HepG2 (cell line): ENCODE measurements at regions not wholly inside any gene's neighbourhood (a gene's known extent, or its start where the extent isn't known, plus 50 kb on each side); places are given as distances from the start of the nearest gene placed in this dataset.

Experiments used
- ATAC-seq: fragments of 200-7000 bp; cut with Tn5 transposase; 3 replicates; pipeline ENCODE4 v1.9.1; 2020; ENCODE audit warnings: mild to moderate bottlenecking, moderate library complexity
- BruUV-seq: library from RNA; stranded (reverse); fragments of 400-500 nt; replicated peaks from 2 replicates; lab custom pipeline; 2021; lab: Mats Ljungman, UMichigan
- CTCF ChIA-PET: fragments of 300-600 bp; formaldehyde crosslinking; extraction: SDS; loops from one replicate; lab custom pipeline; 2021; ENCODE audit warnings: low total read pairs, inconsistent platforms, low intra/inter-chr PET ratio; lab: Yijun Ruan, JAX
- POLR2A ChIA-PET: fragments of 350-600 bp; sonication (Branson Sonifier 250); formaldehyde crosslinking; loops from one replicate; lab custom pipeline; 2020; ENCODE audit warnings: antibody characterized with exemption, inconsistent platforms; lab: Yijun Ruan, JAX
- DNase-seq: peaks from one replicate; pipeline ENCODE4 v3.0.0-alpha.2; 2015; ENCODE audit warnings: low spot score
- FAIRE-seq: peaks from 3 replicates; lab custom pipeline; 2011; peaks lifted over from hg19 to GRCh38; lab: Jason Lieb, UNC
- H2AFZ ChIP-seq: one replicate; pipeline ENCODE4 v1.6.1; 2011; ENCODE audit warnings: low read length, inconsistent platforms
- H3K27ac ChIP-seq: fragments of 300-600 bp; 3 replicates; pipeline ENCODE4 v1.8.0; 2011; ENCODE audit warnings: mixed run types, mild to moderate bottlenecking, mixed read lengths, low read length, inconsistent platforms; ENCODE audit not compliant: insufficient read depth; ENCODE audit errors: extremely low read length
- H3K27me3 ChIP-seq, 2 experiments: fragments of 200-600 bp in 1 of 2; 2 replicates in 1 of 2; 3 replicates in 1 of 2; pipeline versions ENCODE4 v1.6.0 to v1.8.0; 2011; ENCODE audit warnings: low read length in 2 of 2, mild to moderate bottlenecking in 2 of 2, moderate library complexity in 2 of 2, inconsistent platforms in 1 of 2; ENCODE audit not compliant: insufficient read depth in 2 of 2, control insufficient read depth in 1 of 2
- H3K36me3 ChIP-seq, 2 experiments: fragments of 200-600 bp in 1 of 2; replicated peaks in 1 of 2; 2 replicates in 1 of 2; 3 replicates in 1 of 2; pipeline versions ENCODE4 v1.5.1 to v1.8.0; 2011; ENCODE audit warnings: low read length in 2 of 2, inconsistent platforms in 1 of 2; ENCODE audit not compliant: insufficient read depth in 2 of 2, control insufficient read depth in 1 of 2
- H3K4me1 ChIP-seq: 2 replicates; pipeline ENCODE4 v1.5.1; 2012; ENCODE audit warnings: low read length, inconsistent platforms; ENCODE audit not compliant: insufficient read depth
- H3K4me2 ChIP-seq: 2 replicates; pipeline ENCODE4 v1.6.0; 2011; ENCODE audit warnings: low read depth, low read length, inconsistent platforms
- H3K4me3 ChIP-seq, 3 experiments: fragments of 200-600 bp in 1 of 3; sonication (generic), shearing (Covaris generic) in 1 of 3; replicated peaks in 1 of 3; 2 replicates each; pipeline ENCODE4 v1.5.1; 2011 to 2016; ENCODE audit warnings: low read length in 3 of 3, inconsistent platforms in 2 of 3, low read depth in 2 of 3, mild to moderate bottlenecking in 2 of 3, control low read depth in 1 of 3, mixed read lengths in 1 of 3; ENCODE audit not compliant: insufficient read depth in 1 of 3
- H3K79me2 ChIP-seq: one replicate; pipeline ENCODE4 v1.6.1; 2011; ENCODE audit warnings: low read length, inconsistent platforms; ENCODE audit not compliant: insufficient read depth
- H3K9ac ChIP-seq: 2 replicates; pipeline ENCODE4 v1.6.0; 2011; ENCODE audit warnings: mild to moderate bottlenecking, low read depth, low read length, inconsistent platforms; ENCODE audit not compliant: insufficient read depth
- H3K9me3 ChIP-seq: 2 replicates; pipeline ENCODE4 v1.5.1; 2012; ENCODE audit warnings: mild to moderate bottlenecking, low read length
- H4K20me1 ChIP-seq: 2 replicates; pipeline ENCODE4 v1.6.0; 2011; ENCODE audit warnings: inconsistent platforms, mild to moderate bottlenecking, low read length, moderate library complexity; ENCODE audit not compliant: insufficient read depth
- NFE2 ChIP-seq: sonication (generic); formaldehyde crosslinking; IDR thresholded peaks from 2 replicates; pipeline ENCODE4 v1.4.0; 2020; ENCODE audit warnings: missing genetic modification reagents
- NFIC ChIP-seq: IDR thresholded peaks from 2 replicates; pipeline ENCODE4 v1.6.1; 2012; ENCODE audit warnings: mild to moderate bottlenecking, low read length, inconsistent platforms
- PCBP1 ChIP-seq: fragments of 200-400 bp; formaldehyde crosslinking; IDR thresholded peaks from 2 replicates; pipeline ENCODE4 v1.6.1; 2017; ENCODE audit warnings: mild to moderate bottlenecking, low read depth, low read length, borderline replicate concordance
- ZIK1 ChIP-seq: sonication (generic); formaldehyde crosslinking; IDR thresholded peaks from 2 replicates; pipeline ENCODE4 v1.5.0; 2020; ENCODE audit warnings: mild to moderate bottlenecking, low read depth, missing genetic modification reagents, borderline replicate concordance
- ZNF17 ChIP-seq: sonication (generic); formaldehyde crosslinking; IDR thresholded peaks from 2 replicates; pipeline ENCODE4 v1.5.0; 2020; ENCODE audit warnings: mild to moderate bottlenecking, missing genetic modification reagents
- ZNF446 ChIP-seq: sonication (generic); formaldehyde crosslinking; IDR thresholded peaks from 2 replicates; pipeline ENCODE4 v1.5.0; 2020; ENCODE audit warnings: mild to moderate bottlenecking, missing genetic modification reagents
- ZNF687 ChIP-seq: sonication (generic); formaldehyde crosslinking; IDR thresholded peaks from 2 replicates; pipeline ENCODE4 v1.5.1; 2020; ENCODE audit warnings: mild to moderate bottlenecking, missing genetic modification reagents, moderate library complexity
- ZSCAN25 ChIP-seq: sonication (generic); formaldehyde crosslinking; IDR thresholded peaks from 2 replicates; pipeline ENCODE4 v1.8.0; 2022; ENCODE audit warnings: mild to moderate bottlenecking, missing genetic modification reagents
- WGBS: methylation state at CpG from one replicate; pipeline ENCODE4 v1.1.6; 2017; ENCODE audit warnings: low lambda C conversion rate; 5-methylcytosine and 5-hydroxymethylcytosine counted together
- in situ Hi-C: cut with HindIII; loops from 2 replicates; pipeline ENCODE4 v1.10.0; 2017; ENCODE audit warnings: low pct_unique_long_range_greater_than_20kb; ENCODE audit not compliant: extremely low pct_ligation_motif_present
- intact Hi-C: fragments of 100-400 bp; cut with micrococcal nuclease; formaldehyde crosslinking; loops from one replicate; pipeline ENCODE4 v1.10.0; 2022; ENCODE audit not compliant: unreplicated experiment
- TF ChIP-seq, protein P1 (sequence below): sonication (generic); formaldehyde crosslinking; IDR thresholded peaks from 2 replicates; pipeline ENCODE4 v1.4.0; 2020; ENCODE audit warnings: missing genetic modification reagents
- TF ChIP-seq, protein P2 (sequence below), 2 experiments: fragments of 450-650 bp in 1 of 2; sonication (generic) in 1 of 2; formaldehyde crosslinking in 1 of 2; IDR thresholded peaks; 2 replicates each; pipeline versions ENCODE4 v1.6.1 to v1.8.0; 2016 to 2022; ENCODE audit warnings: antibody characterized with exemption in 1 of 2, mild to moderate bottlenecking in 1 of 2, missing genetic modification reagents in 1 of 2

DNA sequence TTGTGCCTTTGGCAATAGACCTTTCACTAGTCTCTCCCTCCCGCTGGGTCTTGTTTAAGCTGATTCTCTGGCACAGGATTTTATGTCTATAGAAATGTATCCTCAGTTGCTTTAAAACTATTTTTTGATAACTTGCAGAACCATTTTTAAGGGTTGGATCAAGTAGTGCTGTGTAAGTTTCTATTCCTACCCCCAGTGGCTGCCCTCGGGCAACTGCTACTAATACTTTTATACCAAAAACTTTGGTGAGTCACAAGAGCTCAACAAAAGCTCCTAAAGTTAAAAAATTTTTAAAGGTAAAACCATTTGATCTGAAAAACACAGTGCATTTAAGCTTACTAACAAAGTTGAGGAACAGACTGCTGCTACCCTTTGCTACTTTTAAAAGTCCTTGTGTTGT, 1460.6 kb upstream of the PCDH7 start:
- no peaks in the 10 kb centered on the region for H4K20me1 ChIP-seq
- H3K9me3 ChIP-seq = peaks cover 75% of the 10 kb centered on the region
- no peaks in the 10 kb centered on the region for H3K36me3 ChIP-seq
- no peak for FAIRE-seq
- no peak overlapping the region for H3K27ac ChIP-seq
- ChIA-PET CTCF (no interaction called here), POLR2A (no interaction called here)
- DNase-seq = no peak
- in situ Hi-C loops = no loop called here
- no peak overlapping the region for H2AFZ ChIP-seq
- intact Hi-C loops = no loop called here
- BruUV-seq = no TSS peak
- H3K27me3 ChIP-seq = no peaks in the 10 kb centered on the region
- ATAC-seq = no peak
- no peaks in the 10 kb centered on the region for H3K4me1 ChIP-seq
- H3K9ac ChIP-seq = no peak overlapping the region
- no peak overlapping the region for H3K4me3 ChIP-seq
- no peaks in the 10 kb centered on the region for H3K79me2 ChIP-seq
- WGBS = 17% methylated on average over 2 of the region's 2 CpGs
- no peak overlapping the region for H3K4me2 ChIP-seq
- TF ChIP-seq, protein P1, sequence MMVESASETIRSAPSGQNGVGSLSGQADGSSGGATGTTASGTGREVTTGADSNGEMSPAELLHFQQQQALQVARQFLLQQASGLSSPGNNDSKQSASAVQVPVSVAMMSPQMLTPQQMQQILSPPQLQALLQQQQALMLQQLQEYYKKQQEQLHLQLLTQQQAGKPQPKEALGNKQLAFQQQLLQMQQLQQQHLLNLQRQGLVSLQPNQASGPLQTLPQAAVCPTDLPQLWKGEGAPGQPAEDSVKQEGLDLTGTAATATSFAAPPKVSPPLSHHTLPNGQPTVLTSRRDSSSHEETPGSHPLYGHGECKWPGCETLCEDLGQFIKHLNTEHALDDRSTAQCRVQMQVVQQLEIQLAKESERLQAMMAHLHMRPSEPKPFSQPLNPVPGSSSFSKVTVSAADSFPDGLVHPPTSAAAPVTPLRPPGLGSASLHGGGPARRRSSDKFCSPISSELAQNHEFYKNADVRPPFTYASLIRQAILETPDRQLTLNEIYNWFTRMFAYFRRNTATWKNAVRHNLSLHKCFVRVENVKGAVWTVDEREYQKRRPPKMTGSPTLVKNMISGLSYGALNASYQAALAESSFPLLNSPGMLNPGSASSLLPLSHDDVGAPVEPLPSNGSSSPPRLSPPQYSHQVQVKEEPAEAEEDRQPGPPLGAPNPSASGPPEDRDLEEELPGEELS (CRISPR knock-in tag) = no peak
- TF ChIP-seq NFE2 (no peak), NFIC (no peak), PCBP1 (no peak), ZNF446 (CRISPR knock-in tag) (no peak), ZNF687 (no peak), ZNF17 (CRISPR knock-in tag) (no peak), ZSCAN25 (CRISPR knock-in tag) (no peak), ZIK1 (CRISPR knock-in tag) (no peak)
- TF ChIP-seq, protein P2, sequence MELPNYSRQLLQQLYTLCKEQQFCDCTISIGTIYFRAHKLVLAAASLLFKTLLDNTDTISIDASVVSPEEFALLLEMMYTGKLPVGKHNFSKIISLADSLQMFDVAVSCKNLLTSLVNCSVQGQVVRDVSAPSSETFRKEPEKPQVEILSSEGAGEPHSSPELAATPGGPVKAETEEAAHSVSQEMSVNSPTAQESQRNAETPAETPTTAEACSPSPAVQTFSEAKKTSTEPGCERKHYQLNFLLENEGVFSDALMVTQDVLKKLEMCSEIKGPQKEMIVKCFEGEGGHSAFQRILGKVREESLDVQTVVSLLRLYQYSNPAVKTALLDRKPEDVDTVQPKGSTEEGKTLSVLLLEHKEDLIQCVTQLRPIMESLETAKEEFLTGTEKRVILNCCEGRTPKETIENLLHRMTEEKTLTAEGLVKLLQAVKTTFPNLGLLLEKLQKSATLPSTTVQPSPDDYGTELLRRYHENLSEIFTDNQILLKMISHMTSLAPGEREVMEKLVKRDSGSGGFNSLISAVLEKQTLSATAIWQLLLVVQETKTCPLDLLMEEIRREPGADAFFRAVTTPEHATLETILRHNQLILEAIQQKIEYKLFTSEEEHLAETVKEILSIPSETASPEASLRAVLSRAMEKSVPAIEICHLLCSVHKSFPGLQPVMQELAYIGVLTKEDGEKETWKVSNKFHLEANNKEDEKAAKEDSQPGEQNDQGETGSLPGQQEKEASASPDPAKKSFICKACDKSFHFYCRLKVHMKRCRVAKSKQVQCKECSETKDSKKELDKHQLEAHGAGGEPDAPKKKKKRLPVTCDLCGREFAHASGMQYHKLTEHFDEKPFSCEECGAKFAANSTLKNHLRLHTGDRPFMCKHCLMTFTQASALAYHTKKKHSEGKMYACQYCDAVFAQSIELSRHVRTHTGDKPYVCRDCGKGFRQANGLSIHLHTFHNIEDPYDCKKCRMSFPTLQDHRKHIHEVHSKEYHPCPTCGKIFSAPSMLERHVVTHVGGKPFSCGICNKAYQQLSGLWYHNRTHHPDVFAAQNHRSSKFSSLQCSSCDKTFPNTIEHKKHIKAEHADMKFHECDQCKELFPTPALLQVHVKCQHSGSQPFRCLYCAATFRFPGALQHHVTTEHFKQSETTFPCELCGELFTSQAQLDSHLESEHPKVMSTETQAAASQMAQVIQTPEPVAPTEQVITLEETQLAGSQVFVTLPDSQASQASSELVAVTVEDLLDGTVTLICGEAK (IDR thresholded peaks at IDR 0.05) = no peak
- TF ChIP-seq, protein P2 (CRISPR knock-in tag; IDR thresholded peaks at IDR 0.05) = no peak
